ENCODE measurements at regions not wholly inside any gene's neighbourhood (a gene's known extent, or its start where the extent isn't known, plus 50 kb on each side); places are given as distances from the start of the nearest gene placed in this dataset.
A peak's percentile ranks its signal among the peaks of the same experiment; 100 is the strongest.

GRCh38 chr3:14256046-14256445 is 77.4 kb downstream of the LSM3 start:
- no peak overlapping the region for H3K4me3 Mint-ChIP-seq (ENCODE audit: unreplicated experiment)
- no peak overlapping the region for H3K27ac Mint-ChIP-seq (ENCODE audit: unreplicated experiment)
- peaks cover 1% of the 10 kb centered on the region for H3K36me3 Mint-ChIP-seq (ENCODE audit: unreplicated experiment)
- H3K4me1 Mint-ChIP-seq (ENCODE audit: low read depth, unreplicated experiment), result peaks cover 1% of the 10 kb centered on the region
- TF ChIP-seq, protein P1, sequence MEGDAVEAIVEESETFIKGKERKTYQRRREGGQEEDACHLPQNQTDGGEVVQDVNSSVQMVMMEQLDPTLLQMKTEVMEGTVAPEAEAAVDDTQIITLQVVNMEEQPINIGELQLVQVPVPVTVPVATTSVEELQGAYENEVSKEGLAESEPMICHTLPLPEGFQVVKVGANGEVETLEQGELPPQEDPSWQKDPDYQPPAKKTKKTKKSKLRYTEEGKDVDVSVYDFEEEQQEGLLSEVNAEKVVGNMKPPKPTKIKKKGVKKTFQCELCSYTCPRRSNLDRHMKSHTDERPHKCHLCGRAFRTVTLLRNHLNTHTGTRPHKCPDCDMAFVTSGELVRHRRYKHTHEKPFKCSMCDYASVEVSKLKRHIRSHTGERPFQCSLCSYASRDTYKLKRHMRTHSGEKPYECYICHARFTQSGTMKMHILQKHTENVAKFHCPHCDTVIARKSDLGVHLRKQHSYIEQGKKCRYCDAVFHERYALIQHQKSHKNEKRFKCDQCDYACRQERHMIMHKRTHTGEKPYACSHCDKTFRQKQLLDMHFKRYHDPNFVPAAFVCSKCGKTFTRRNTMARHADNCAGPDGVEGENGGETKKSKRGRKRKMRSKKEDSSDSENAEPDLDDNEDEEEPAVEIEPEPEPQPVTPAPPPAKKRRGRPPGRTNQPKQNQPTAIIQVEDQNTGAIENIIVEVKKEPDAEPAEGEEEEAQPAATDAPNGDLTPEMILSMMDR (IDR thresholded peaks at IDR 0.05; ENCODE audit: partially characterized antibody, unreplicated experiment), result no peak
- peaks cover 6% of the 10 kb centered on the region for H3K9me3 Mint-ChIP-seq (ENCODE audit: unreplicated experiment)
- no peak for DNase-seq
- H3K27me3 Mint-ChIP-seq (ENCODE audit: unreplicated experiment), result peaks cover 4% of the 10 kb centered on the region

DNA sequence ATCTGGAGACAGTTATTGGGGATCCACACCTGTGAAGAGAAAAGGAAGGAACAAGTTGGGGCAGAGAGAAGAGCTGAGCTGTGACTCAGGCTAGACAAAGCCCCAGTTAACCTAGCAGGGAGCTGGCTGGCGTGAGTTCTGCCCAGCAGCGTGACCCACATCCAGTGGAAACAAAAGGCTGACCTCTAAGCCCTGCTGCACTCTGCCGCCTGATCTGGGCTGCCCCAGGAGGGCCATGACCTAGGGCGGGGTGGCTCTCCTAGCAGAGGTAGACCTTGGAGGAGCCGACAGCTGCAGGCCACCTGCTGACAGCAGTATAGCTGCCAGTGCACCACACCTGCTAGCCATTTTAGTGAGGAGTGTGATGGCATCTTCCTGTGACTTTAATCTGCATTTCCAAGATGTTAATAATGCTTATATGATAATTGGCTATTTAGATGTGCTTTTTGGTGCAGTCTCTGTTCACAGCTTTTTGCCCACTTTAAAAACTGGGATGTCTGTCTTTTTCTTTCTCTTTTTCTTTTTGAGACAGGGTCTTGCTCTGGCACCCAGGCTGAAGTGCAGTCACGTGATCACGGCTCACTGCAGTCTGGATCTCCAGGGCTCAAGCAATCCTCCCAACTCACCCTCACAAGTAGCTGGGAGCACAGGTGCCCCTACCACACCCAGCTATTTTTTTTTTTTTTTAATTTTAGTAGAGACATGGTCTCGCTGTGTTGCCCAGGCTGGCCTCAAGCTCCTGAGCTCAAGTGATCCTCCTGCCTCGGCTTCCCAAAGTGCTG is 78.1 kb downstream of the LSM3 start:
- Mint-ChIP-seq H3K27ac (ENCODE audit: unreplicated experiment) (no peak overlapping the region), H3K9me3 (ENCODE audit: unreplicated experiment) (peaks cover 4% of the 10 kb centered on the region), H3K4me3 (ENCODE audit: unreplicated experiment) (no peak overlapping the region), H3K36me3 (ENCODE audit: unreplicated experiment) (no peaks in the 10 kb centered on the region), H3K27me3 (ENCODE audit: unreplicated experiment) (peaks cover 4% of the 10 kb centered on the region), H3K4me1 (ENCODE audit: low read depth, unreplicated experiment) (peaks cover 1% of the 10 kb centered on the region)
- TF ChIP-seq, protein P1 (IDR thresholded peaks at IDR 0.05; ENCODE audit: partially characterized antibody, unreplicated experiment), result no peak
- DNase-seq, result no peak

- TF ChIP-seq, protein P1 (IDR thresholded peaks at IDR 0.05; ENCODE audit: partially characterized antibody, unreplicated experiment), result no peak
- Mint-ChIP-seq H3K27me3 (ENCODE audit: unreplicated experiment) (peaks cover 5% of the 10 kb centered on the region), H3K9me3 (ENCODE audit: unreplicated experiment) (peaks cover 4% of the 10 kb centered on the region), H3K4me3 (ENCODE audit: unreplicated experiment) (no peak overlapping the region), H3K27ac (ENCODE audit: unreplicated experiment) (no peak overlapping the region), H3K4me1 (ENCODE audit: low read depth, unreplicated experiment) (peaks cover 1% of the 10 kb centered on the region), H3K36me3 (ENCODE audit: unreplicated experiment) (no peaks in the 10 kb centered on the region)
- no peak for DNase-seq
Measured at GRCh38 chr3:14258906-14259904, 80.6 kb downstream of the LSM3 start.

GRCh38 chr3:14260463-14260862 is 81.8 kb downstream of the LSM3 start:
- TF ChIP-seq, protein P1 (IDR thresholded peaks at IDR 0.05; ENCODE audit: partially characterized antibody, unreplicated experiment), result no peak
- no peak for DNase-seq
- H3K27ac Mint-ChIP-seq (ENCODE audit: unreplicated experiment), result peak overlapping the region; percentile 46
- no peak overlapping the region for H3K4me3 Mint-ChIP-seq (ENCODE audit: unreplicated experiment)
- no peaks in the 10 kb centered on the region for H3K36me3 Mint-ChIP-seq (ENCODE audit: unreplicated experiment)
- peaks cover 2% of the 10 kb centered on the region for H3K9me3 Mint-ChIP-seq (ENCODE audit: unreplicated experiment)
- peaks cover 7% of the 10 kb centered on the region for H3K27me3 Mint-ChIP-seq (ENCODE audit: unreplicated experiment)
- peaks cover 3% of the 10 kb centered on the region for H3K4me1 Mint-ChIP-seq (ENCODE audit: low read depth, unreplicated experiment)

All from glutamatergic neuron (in vitro differentiated cells).